ENCODE measurements at regions not wholly inside any gene's neighbourhood (a gene's known extent, or its start where the extent isn't known, plus 50 kb on each side); places are given as distances from the start of the nearest gene placed in this dataset.

DNA sequence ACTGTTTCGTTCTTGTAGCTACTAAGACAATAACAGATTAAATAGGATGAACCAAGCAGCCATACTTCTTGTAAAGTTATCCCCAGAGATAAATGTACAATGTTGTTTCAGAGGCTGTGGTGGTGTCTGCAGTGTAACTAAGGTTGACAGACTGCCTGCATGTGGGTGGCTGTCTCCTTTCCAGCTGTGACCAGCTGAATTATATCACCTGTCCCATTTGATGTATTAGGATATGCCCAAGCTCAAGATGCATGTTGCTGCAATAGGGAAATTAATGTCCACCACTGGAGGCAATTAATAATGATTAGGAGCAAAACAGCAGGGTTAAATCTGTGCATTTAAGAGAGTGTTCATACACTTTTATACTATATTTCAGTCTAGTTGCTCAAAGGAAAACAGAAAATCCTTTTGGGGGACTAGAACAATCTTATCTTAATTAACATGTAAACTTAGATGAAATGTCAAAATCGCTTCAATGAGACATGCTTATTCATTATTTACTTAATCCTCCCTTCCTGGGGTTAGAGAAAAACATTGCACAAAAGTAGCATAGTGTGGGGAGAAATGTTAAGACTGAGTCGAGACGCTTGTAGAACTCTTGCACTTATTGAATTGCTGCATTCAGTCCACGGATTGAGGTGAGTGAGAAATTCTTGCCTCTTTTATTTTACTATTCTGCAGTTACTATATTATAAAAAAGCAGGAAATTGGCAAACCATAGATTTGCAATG, 269.0 kb downstream of the SNX10 start:
- DNase-seq, result no peak

DNA sequence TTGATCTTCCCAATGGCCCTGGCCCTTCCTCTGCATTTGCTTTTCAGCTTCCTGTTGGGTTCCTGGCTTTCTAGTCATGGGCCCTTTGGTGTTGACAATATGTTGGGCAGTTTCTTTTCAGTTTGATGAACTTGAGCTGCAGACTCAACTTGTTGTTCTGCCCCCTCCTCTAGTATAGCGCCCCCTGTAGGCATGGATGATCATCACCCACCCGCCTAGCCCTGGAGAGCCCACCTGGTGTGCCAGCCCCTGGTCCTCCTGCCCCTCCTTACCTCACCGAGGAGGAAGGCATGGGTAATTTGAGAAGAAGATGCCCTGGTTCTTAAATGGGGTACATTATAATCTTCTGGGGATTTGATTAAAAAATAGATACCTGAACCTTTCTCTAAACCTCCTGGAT, 271.2 kb downstream of the SNX10 start:
- DNase-seq, result no peak

DNA sequence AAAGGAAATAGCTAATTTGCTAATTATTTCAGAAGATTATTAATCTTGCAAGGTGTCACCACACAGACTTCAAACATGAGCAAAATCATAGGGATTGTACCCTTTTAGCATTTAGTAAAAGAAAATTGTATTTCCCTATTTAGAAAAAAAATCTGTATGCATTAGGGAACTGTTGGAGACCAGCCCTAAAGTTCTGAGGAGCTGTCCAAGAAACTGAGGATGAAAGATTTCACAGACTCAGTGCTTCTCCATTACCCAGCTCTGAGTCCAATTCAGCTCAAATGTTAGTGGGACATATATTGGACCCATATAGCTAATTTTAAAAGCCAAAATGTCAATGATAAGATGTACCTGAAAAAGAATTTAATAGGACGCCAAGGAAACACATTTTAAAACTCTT, 271.7 kb downstream of the SNX10 start:
- DNase-seq, result no peak

DNA sequence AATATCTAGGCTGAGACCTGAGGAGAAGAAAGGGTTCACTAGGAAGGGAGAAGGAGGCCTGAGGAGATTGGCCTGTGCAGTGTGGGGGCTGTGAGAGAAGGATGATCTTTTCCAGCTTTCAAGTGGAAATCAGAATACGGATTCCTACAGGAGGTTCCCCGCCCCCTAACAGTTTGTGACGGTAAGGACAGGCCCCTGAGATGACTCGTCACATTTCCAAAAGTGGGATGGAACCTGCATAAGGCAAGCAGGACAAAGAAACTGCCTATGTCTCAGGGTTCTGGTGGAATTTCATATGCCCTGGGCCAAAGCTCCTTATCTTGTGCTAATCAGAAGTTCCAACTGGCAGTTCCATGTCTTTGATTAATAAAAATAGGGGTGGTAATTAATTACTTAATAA, 275.6 kb downstream of the SNX10 start:
- DNase-seq, result no peak

DNA sequence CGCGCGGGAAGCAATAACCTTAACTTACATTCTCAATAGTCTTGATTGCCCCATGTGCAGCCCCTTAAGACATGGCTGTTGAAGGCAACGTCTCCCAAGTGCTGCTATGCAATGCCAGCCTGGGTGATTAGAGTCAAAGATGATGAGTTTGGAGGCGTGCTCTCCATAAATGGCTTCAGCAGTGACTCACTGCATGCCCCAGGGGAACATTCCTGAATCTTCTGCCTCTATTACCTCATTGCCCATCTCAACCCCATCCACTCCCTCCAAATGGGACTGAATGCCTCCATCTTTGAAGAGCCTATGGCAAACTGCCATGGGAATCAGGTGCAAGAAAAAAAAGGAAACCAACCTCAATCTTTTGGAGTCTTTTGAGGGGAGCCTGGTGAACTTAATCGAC, 282.8 kb downstream of the SNX10 start:
- DNase-seq, result no peak

DNA sequence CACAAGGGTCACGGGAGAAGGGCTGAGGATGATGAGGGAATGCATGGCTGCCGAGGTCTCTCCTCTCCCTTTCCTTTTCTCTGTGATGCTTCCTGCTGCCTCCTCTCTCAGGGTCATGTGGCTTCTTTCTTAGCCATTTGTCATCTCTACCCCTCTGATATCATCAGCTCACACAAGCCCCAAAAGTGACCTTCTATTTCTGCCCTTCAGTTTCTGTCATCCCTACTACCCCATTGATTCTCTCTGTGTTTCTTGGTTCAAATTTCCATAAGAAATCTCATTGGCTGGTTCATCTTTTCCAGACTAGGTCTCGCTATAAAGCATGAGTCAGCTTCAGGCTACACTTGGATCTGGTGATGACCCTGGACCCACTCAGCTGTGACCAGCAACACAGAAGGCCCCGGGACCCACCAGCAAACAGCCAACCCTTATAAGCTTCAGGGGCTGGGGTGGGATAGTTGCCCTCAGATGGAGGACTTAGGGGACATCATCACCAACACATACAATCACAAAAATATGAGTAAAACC, 284.3 kb downstream of the SKAP2 start:
- DNase-seq, result no peak

DNA sequence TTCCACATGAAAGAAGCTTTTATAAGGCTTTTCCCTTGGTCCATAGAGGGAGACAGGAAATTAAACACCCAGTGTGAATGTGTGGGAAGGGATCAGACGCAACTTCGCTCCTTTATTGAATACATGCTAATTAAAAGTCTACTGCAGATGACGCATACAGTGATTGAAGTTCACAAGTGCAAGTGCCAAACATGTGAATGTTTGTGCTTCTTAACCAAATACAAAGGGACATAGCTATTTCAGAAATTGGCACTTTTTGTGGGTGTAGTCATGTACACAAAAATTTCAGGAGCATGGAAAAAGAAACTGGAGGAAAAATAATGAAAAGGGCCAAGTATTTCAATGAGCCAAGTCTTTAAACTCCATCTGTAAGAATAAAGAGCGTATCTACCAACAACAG, 283.7 kb downstream of the SKAP2 start:
- no peak for DNase-seq

DNA sequence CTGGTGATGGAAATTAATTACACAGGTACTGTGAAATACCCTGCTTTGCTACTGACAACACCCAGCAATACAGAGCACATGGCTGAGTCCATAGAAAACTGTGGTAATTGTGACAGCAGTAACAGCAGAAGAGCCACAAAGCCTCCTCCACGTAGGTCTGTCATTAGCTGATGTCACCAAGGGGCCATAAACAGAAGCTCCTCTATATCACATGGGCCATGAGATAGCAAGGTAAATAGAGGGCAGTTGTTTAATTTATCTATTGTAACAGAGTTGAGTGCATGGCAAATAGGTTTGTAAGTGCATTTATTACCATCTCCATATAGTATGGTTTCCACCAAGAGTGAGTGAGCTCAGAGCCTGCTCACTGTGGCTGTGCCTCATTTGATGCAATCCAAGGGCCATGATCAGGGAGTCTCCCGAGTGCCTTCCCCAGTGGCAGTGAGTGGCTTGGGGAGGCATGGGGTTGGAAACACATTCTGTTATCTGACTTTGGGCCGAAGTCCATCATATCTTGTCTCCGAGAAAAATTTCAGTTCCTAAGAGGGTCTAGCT, 281.2 kb downstream of the SKAP2 start:
- no peak for DNase-seq

DNA sequence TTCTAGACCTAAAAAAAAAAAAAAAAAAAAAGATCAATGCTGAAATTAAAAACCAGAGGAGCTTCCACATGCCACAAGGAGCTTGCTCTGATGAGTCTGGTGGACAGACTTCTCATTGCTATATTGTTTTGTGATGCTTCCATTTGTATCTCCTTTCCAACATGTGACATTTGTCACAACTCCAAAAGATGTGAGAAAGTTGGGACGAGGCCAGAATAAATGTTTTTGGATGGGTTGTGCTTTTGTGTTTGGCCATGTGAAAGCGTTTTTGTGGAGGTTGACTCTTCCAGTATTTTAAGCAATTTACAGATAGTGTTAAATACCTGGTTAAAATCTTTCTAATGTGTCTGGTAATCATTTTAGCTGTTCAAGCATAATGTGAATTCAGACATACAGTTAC, 280.1 kb downstream of the SKAP2 start:
- no peak for DNase-seq

DNA sequence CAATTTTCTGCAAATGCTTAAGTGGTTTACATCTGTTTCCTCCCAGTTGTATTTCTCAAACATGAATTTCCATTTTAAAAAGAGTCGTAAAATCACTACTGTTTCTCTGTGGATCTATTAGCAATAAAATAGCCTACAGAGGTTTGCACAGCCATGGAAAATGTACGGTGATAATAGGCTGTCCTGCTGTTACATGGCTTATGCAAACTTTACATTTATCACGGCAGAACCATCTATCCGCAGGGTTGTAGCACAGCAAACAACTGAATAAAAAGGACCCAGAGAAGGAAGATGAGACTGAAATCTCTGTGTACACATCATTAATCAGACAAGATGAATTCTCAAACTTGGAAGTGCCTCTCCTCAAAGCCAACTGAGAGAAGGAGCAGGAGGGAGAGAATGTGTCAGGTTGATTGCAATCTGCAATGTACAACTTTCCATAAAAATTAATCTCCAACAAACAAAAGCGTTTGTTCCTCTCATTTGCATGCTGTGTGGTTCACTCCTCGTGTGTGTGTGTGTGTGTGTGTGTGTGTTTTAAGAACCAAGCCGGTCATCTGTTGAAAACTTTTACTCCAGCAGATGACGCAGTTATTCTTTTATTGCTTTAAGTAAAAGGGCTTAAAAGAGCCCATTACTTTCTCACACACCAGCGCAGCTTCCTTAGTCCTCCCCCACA, 279.3 kb downstream of the SKAP2 start:
- no peak for DNase-seq

DNA sequence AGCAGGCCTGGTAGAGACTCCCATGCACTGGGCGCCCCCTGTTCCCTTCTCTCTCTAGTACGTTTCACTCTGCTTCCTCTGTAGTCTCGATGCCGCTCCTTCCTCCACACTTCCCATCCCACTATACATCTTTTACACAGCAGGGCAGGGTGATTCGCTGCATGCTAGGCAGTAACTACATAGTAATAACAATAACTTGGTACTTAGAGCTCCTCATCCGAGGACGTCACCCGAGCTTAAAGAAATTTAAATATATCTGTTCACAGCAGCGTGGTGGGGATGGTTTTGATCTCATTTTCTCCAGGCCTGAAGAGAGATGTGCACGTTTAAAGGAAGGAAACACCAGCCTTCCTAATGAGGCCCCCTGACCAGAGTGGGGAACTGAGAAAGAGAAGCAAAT, 276.9 kb downstream of the SKAP2 start:
- no peak for DNase-seq

DNA sequence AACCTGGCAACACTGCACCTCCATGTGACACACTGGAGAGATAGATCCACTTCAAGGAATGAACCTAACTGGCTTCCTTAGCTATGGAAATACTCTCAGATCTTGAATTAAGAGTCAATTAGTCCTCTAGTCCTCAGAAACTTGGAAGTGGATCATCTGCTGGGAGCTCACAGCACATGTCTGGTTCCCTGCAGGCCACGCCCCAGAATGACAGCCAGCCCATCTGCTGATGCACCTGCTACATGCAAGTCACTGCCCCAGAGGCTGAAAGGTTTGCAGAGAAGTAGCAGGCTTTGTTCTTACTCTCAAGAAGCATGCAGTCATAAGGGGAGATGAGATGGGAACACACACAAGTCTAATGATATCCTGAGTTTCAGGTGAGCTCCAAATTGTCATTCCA, 275.9 kb downstream of the SKAP2 start:
- DNase-seq, result no peak

DNA sequence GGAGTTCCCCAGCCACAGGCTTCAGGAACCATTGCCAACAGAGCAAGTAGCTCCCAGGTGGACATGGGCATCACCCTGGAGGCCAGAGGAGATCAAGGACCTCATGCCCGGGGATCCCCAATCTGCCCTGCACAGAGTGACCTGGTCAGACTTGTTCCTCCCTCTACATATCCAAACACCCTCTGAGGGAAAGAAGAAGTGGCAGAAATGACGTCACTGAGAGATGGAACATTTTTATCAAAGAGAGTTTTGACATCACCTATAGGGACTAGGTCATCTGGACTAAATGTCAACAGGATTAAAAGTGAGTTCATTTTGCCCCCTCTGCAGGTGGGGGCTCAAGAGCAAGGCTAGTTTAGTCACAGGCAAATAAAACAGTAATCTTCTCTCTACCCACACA, 273.7 kb downstream of the SKAP2 start:
- no peak for DNase-seq

DNA sequence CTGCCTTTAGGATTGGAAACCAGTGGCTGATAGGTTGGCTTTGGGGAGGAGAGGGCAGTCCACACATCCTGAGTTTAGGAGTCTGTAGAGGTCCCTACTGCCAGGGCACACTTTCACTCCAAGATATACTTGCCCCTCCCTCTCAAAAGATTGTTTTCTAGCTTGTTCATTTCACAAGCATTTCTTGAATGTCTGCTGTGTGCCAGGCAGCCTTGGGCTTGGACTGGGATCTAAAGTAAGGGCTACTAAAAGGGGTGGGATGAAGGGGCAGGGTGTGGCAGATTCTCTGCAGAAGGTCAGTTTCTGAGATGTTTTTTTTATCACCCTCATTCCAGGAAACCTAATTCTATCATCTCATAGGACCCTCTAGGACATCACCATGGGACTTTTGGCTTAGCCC, 272.4 kb downstream of the SKAP2 start:
- DNase-seq, result no peak

DNA sequence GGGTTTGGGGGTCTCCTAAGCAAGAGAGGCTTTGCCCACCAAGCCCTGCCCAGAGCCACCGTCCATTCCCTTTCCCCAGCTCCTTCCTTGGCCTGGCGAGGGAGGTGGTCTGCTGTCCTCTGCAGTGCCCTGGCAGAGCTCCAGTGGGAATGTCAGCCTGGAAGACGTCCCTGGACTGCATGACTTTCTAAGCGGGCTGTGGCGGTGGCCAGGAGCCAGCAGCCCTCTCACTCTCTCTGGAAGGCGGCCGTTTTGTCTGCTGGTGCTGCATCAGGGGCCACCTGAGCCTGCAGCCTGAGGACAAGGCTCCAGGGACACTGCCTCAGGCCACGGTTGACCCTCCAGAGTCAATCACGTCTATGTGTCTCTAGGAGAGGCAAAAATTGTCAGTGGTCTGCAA, 271.0 kb downstream of the SKAP2 start:
- no peak for DNase-seq

DNA sequence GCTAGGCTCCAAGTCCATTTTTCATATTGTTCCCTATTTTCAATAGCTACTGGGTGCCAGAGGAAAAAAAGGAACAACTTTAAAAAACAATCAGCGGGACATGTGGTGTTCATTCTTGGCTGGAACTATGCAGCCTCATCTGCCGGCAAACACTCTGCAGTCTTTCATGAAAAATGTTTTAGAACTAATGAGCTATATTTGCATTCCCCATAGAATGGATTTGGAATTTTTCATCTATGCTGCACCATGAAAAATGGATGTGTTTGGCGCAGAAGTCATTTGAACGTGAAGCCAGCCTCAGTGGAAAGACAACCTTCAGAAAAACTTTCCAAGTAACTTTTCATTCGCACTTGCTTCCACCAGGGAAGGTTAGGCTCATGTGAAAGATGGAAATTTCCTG, 270.5 kb downstream of the SKAP2 start:
- DNase-seq, result no peak

DNA sequence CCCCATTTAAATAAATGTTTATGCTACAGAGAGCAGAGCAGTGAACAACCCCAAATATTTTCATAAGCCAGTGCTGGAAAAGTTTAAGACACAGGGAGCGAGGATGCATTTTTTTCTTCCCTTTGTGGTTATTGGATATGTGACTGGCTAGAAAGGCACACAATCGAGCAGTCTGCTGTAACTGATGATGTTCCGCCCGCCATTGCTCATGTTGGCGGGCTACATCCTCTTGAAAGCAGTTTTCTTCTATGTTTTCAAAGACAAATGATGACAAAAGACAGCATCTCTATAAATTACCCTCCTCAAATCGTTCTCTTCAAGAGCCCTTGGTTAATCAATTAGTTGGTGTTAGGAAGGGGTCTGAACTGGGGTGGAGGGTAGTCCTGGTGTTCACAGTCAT, 269.8 kb downstream of the SKAP2 start:
- DNase-seq, result no peak

DNA sequence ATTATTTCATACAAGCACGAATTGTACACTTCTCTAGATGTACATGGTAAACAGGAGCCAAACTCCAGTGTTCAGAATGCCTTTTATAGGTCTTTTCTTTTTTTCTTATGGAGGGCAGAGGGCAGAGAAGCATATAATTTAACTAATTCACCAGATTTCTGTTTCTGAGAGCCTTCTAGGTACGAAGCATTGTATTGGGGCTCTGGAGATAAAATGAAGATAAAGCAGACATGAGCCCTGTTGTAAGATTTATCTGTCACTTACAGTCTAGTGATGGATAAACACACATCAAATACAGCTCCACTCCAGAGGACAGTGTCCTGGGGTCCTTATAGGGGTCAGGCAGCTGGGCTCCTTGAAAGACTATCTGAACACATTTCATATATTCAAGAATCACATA, 265.5 kb downstream of the SKAP2 start:
- DNase-seq, result no peak

DNA sequence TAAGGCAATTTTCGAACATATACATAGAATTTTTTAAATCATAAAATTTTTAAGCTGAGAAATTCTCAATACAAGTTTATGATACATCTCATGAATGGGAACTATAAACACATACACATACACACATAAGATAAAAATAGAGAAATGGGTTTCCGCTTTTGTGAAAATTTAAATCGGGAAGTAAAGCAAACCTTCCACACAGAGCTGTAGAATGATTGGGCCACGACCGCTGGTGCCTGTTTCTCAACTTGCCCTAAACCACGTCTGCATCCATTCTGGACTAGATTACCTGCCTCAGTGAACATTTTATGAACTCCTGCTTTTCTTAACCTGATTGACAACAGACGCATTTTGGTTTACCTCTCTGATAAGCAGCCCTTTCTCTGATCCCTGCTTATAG, 264.4 kb downstream of the SKAP2 start:
- no peak for DNase-seq

DNA sequence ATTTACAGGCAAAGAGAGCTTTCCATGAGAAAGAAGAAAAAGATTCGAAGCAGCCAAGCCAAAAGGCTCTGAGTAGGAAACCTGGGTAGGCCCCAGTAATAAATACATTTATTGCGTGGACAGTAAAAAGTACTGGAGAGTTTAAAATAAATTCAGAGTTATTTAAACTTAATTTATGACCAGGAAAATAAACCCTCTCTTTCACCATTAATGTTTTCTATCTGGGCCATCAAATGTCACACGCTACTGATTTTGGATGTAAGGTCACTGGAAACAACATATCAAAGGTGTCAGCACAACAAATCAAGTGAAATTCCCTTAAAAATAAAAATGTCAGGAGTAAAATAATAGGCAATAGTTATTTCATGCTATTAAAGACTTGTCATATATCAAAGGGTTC, 264.0 kb downstream of the SKAP2 start:
- DNase-seq, result no peak

DNA sequence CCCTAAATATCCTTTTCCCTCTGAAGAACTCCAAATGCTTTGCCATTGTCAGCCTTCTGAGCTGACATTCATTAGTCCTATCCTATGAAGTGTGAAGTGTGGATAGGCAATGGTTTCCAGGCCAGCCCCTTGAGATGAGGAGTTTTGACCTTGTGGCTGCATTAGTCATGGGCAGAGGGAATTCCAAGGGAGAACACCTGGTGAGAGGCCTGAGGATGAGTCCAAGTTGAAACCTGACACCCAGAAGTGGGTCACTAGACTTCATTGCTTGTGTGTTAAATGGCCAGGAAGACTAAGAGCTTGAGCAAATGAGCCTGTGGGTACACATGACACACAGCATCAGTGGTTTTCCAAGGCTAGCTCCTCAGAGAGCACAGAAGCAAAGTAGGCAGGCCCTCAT, 260.8 kb downstream of the SKAP2 start:
- DNase-seq, result no peak

DNA sequence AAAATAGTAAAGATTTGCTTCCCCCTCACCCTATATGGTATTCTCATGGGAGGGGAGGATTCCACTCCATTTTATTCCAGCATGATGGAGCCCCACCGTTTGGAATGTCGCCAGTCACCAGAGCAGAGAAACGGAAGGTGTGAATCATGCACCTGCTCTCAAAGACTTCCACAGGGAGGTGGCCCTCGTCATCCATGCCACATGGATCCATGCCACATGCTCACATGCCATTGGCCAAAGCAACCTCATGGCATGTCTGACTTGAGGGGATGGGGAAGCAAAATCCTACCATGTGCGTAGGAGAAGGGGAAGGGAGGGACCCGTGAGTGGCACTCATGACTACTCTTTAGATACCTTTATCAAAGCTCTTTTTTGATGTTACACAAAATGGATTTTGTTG, 256.0 kb downstream of the SKAP2 start:
- DNase-seq, result no peak

DNA sequence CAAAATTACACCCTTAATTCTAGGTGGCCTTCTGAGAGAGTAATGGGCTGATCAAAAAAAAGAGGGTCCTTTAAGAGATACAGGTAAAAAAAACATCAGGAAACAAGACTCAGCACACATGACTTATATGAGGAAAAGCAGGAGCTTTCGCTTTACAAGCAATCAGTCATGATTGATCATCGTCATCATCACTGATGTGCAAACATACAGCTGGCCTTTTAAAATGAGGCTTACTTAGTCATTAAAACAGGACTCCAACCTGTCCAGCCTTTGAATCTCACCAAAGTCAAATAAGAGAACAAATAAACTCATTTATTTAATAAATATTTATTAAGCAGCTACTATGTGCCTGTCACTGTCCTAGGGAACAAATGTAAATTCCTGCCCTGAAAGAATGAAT, 255.3 kb downstream of the SKAP2 start:
- no peak for DNase-seq

DNA sequence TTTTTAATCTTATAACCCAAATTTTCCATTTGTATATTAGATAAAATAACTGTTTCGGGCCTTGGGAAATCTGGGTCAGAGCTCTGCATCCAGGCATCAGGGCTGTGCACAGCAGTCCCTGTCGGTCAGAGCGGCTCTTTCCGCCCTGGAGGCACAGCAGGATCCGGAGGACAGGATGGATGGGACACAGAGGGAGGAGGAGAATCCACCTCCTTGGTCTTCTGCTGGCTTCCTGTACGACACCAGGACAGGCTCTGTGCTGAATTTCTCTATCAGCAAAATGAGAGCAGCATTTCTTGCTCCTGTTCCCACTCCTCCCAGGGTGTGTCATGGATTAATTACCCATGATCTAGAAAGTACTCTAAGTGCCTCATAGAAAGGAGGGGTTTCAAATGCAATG, 254.9 kb downstream of the SKAP2 start:
- DNase-seq, result no peak

DNA sequence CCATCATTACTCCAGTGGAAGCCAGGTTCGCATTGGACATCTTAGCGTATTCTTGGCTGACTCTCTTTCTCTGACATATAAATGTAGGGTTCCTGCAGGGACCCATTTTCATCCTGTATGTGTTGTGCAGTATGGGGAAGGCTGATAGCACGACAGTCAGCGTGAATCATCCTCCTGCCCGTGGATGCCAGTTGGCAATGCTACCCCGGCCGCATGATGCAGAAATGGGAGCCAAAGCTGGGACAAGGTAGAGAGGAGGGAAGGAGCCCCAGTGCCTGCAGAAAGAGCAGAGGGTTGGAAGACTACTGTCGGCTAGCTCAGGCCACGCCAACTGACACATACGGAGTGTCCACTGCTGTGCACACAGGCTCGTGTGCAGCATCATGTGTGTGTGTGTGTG, 251.6 kb downstream of the SKAP2 start:
- no peak for DNase-seq
